ENCODE measurements at regions not wholly inside any gene's neighbourhood (a gene's known extent, or its start where the extent isn't known, plus 50 kb on each side); places are given as distances from the start of the nearest gene placed in this dataset.

DNA sequence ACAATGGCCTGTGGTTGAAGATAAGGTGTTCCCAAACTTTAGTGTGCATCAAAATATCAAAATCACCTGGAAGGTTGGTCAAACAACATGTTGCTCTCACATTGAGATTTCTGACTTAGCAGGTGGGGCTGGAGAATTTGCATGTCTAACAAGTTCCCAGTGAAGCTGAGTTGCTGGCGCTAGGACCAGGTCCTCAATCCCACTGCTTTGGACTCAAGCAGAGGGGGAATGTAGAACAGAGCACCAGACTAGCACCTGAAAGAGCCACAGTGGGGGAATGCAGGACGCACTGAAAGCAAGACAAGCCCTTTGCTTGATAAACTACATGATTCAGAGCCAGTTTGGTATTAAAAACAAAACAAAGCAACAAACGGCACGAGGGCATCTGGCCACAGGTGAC, 458.1 kb downstream of the MTRR start:
- Histone ChIP-seq H3K27ac (ENCODE audit: low read depth in 1 of 2, low read length in 1 of 2) (no peak overlapping the region), H3K36me3 (ENCODE audit: control insufficient read depth in 4 of 4, insufficient read depth in 4 of 4, low read length in 4 of 4) (no peaks in the 10 kb centered on the region), H3K4me3 (no peak overlapping the region), H3K4me1 (ENCODE audit: control insufficient read depth in 5 of 5, insufficient read depth in 5 of 5, low read length in 5 of 5) (no peaks in the 10 kb centered on the region), H3K27me3 (ENCODE audit: control insufficient read depth in 3 of 3, insufficient read depth in 3 of 3, low read length in 2 of 3) (peaks cover 0 to 5% (median 0%) of the 10 kb centered on the region in 3 donors), H3K9me3 (ENCODE audit: control insufficient read depth in 4 of 4, insufficient read depth in 3 of 4, low read length in 3 of 4) (no peaks in the 10 kb centered on the region), H3K9ac (ENCODE audit: insufficient read depth in 1 of 2, low read length in 2 of 2) (no peak overlapping the region)
- TF ChIP-seq, protein P1, sequence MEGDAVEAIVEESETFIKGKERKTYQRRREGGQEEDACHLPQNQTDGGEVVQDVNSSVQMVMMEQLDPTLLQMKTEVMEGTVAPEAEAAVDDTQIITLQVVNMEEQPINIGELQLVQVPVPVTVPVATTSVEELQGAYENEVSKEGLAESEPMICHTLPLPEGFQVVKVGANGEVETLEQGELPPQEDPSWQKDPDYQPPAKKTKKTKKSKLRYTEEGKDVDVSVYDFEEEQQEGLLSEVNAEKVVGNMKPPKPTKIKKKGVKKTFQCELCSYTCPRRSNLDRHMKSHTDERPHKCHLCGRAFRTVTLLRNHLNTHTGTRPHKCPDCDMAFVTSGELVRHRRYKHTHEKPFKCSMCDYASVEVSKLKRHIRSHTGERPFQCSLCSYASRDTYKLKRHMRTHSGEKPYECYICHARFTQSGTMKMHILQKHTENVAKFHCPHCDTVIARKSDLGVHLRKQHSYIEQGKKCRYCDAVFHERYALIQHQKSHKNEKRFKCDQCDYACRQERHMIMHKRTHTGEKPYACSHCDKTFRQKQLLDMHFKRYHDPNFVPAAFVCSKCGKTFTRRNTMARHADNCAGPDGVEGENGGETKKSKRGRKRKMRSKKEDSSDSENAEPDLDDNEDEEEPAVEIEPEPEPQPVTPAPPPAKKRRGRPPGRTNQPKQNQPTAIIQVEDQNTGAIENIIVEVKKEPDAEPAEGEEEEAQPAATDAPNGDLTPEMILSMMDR (IDR thresholded peaks at IDR 0.05; ENCODE audit: control extremely low read depth, extremely low read depth): no peak
- 75 to 85% methylated on average over 4 of the region's 4 CpGs for WGBS, 2 donors
- ATAC-seq (ENCODE audit: insufficient read depth, low FRiP score) (no peak), DNase-seq (no peak)

DNA sequence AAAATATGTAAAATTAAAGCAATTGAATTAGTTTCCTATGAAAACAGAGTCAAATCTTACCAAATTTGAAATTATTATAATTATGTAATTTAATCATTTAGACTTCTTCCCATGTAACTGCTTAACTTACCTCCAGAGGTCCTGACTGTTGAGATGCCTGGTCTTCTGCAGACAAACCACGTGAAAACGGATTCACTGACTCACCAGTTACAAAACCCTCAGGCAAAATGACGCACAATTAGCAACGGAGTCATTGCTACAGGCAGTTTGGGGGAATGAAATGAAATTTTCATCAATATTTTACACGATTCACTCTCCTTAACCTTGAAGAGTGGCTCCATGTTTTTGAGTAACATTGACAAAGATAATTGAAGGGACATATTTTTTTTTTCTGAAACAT, 460.8 kb downstream of the MTRR start:
- Histone ChIP-seq H3K4me1 (ENCODE audit: control insufficient read depth in 5 of 5, insufficient read depth in 5 of 5, low read length in 5 of 5) (no peaks in the 10 kb centered on the region), H3K27ac (ENCODE audit: low read depth in 1 of 2, low read length in 1 of 2) (no peak overlapping the region), H3K9ac (ENCODE audit: insufficient read depth in 1 of 2, low read length in 2 of 2) (no peak overlapping the region), H3K36me3 (ENCODE audit: control insufficient read depth in 4 of 4, insufficient read depth in 4 of 4, low read length in 4 of 4) (no peaks in the 10 kb centered on the region), H3K9me3 (ENCODE audit: control insufficient read depth in 4 of 4, insufficient read depth in 3 of 4, low read length in 3 of 4) (no peaks in the 10 kb centered on the region), H3K27me3 (ENCODE audit: control insufficient read depth in 3 of 3, insufficient read depth in 3 of 3, low read length in 2 of 3) (peaks cover 0 to 5% (median 0%) of the 10 kb centered on the region in 3 donors), H3K4me3 (no peak overlapping the region)
- ATAC-seq (ENCODE audit: insufficient read depth, low FRiP score) (no peak), DNase-seq (no peak)
- WGBS, 2 donors: 62 to 74% methylated on average over 5 of the region's 5 CpGs
- TF ChIP-seq, protein P1 (IDR thresholded peaks at IDR 0.05; ENCODE audit: control extremely low read depth, extremely low read depth): no peak

DNA sequence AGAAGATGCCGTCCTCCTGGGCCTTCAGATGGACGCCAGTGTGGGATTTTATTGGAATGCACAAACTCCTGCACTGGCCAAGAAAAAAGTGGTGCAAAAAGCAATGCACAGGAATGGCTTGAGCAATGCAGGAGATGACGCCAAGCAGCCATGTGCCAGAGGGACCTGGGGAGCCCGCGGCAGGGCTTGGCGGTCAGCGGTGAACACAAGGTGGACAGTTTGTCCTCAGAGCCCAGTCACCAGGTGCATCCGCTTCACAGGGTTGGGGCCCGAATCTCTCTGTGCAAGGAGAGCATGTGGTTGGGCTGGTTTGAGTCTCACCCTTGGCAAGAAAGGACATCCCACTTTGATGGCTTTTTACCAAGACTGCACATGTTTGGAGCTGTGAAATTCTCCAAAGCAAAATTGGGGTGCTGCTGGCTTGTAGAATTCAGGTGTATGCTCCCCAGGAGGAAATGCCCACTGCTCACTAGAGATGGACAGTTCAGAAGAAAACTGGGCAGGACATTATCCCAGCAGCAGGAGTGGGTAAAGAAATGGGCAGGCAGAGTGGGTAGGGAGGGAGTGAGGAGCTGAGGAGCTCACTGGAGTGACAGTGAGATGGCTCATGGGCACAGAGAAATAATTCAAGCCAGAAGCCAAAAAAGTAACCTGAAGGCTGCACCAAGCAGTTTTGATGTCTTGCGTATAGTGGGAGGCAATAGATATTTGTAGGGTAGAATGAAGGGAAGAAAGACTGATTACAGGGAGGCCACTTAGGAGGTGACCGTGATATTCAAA, 463.9 kb downstream of the MTRR start:
- Histone ChIP-seq H3K4me3 (no peak overlapping the region), H3K9ac (ENCODE audit: insufficient read depth in 1 of 2, low read length in 2 of 2) (no peak overlapping the region), H3K27ac (ENCODE audit: low read depth in 1 of 2, low read length in 1 of 2) (no peak overlapping the region), H3K9me3 (ENCODE audit: control insufficient read depth in 4 of 4, insufficient read depth in 3 of 4, low read length in 3 of 4) (no peaks in the 10 kb centered on the region), H3K36me3 (ENCODE audit: control insufficient read depth in 4 of 4, insufficient read depth in 4 of 4, low read length in 4 of 4) (no peaks in the 10 kb centered on the region), H3K27me3 (ENCODE audit: control insufficient read depth in 3 of 3, insufficient read depth in 3 of 3, low read length in 2 of 3) (peaks cover 0 to 5% (median 0%) of the 10 kb centered on the region in 3 donors), H3K4me1 (ENCODE audit: control insufficient read depth in 5 of 5, insufficient read depth in 5 of 5, low read length in 5 of 5) (no peaks in the 10 kb centered on the region)
- 91 to 95% methylated on average over 11 of the region's 11 CpGs for WGBS, 2 donors
- TF ChIP-seq, protein P1 (IDR thresholded peaks at IDR 0.05; ENCODE audit: control extremely low read depth, extremely low read depth): no peak
- ATAC-seq (ENCODE audit: insufficient read depth, low FRiP score): no peak
- DNase-seq: no peak

All from lung (tissue), 11 donors.